GM21576 (cell line): ENCODE measurements at regions not wholly inside any gene's neighbourhood (a gene's known extent, or its start where the extent isn't known, plus 50 kb on each side); places are given as distances from the start of the nearest gene placed in this dataset.
A peak's percentile ranks its signal among the peaks of the same experiment; 100 is the strongest.

Experiments used
- ATAC-seq: cut with Tn5 transposase; IDR thresholded peaks from one replicate; pipeline ENCODE4 v1.9.1; 2021; ENCODE audit warnings: mild to moderate bottlenecking, moderate library complexity; ENCODE audit not compliant: unreplicated experiment

- no peak for ATAC-seq
These were observed 49.9 kb upstream of the ATP2B2 start for GRCh38 chr3:10555263-10555662.

- no peak for ATAC-seq
These were observed 50.9 kb upstream of the ATP2B2 start for GRCh38 chr3:10556312-10556711.

- ATAC-seq: no peak
These were observed 51.9 kb upstream of the ATP2B2 start for GRCh38 chr3:10557250-10557649.

- ATAC-seq: no peak
These were observed 52.5 kb upstream of the ATP2B2 start for GRCh38 chr3:10557781-10558373.

- ATAC-seq: no peak
These were observed 53.4 kb upstream of the ATP2B2 start for GRCh38 chr3:10558736-10559135.

GRCh38 chr3:10560060-10560861 lies 54.9 kb upstream of the ATP2B2 start:
- ATAC-seq: no peak

- no peak for ATAC-seq
These were observed 56.0 kb upstream of the ATP2B2 start for GRCh38 chr3:10561162-10561945.

GRCh38 chr3:10561946-10562560 lies 56.7 kb upstream of the ATP2B2 start:
- no peak for ATAC-seq

- ATAC-seq: peak; percentile 85
These were observed 58.0 kb upstream of the ATP2B2 start for GRCh38 chr3:10563396-10563795.

- ATAC-seq: no peak
These were observed 60.4 kb upstream of the ATP2B2 start for GRCh38 chr3:10565814-10566213.

GRCh38 chr3:10566451-10566850 lies 61.1 kb upstream of the ATP2B2 start:
- ATAC-seq: no peak

GRCh38 chr3:10568549-10568948 lies 63.2 kb upstream of the ATP2B2 start:
- no peak for ATAC-seq

- no peak for ATAC-seq
These were observed 65.0 kb upstream of the ATP2B2 start for GRCh38 chr3:10570196-10570946.

GRCh38 chr3:10574101-10574620 lies 68.8 kb upstream of the ATP2B2 start:
- no peak for ATAC-seq

GRCh38 chr3:10575601-10576160 lies 70.3 kb upstream of the ATP2B2 start:
- no peak for ATAC-seq

GRCh38 chr3:10577486-10577885 lies 72.1 kb upstream of the ATP2B2 start:
- ATAC-seq: no peak

GRCh38 chr3:10580426-10580825 lies 75.0 kb upstream of the ATP2B2 start:
- ATAC-seq: no peak

GRCh38 chr3:10581251-10581650 lies 75.9 kb upstream of the ATP2B2 start:
- no peak for ATAC-seq

GRCh38 chr3:10581716-10582115 lies 76.3 kb upstream of the ATP2B2 start:
- no peak for ATAC-seq

GRCh38 chr3:10582733-10583132 lies 77.3 kb upstream of the ATP2B2 start:
- no peak for ATAC-seq
